HEK293 (cell line): ENCODE measurements at regions not wholly inside any gene's neighbourhood (a gene's known extent, or its start where the extent isn't known, plus 50 kb on each side); places are given as distances from the start of the nearest gene placed in this dataset.

Experiments used
- CTCF ChIP-seq: fragments of 450-650 bp; formaldehyde crosslinking; IDR thresholded peaks from 2 replicates; pipeline ENCODE4 v1.5.1; 2016; ENCODE audit warnings: missing biosample characterization, missing genetic modification characterization
- ZNF133 ChIP-seq: fragments of 450-650 bp; formaldehyde crosslinking; IDR thresholded peaks from 2 replicates; pipeline ENCODE4 v1.5.1; 2016; ENCODE audit warnings: missing biosample characterization, missing genetic modification characterization
- ZNF211 ChIP-seq: fragments of 450-650 bp; formaldehyde crosslinking; IDR thresholded peaks from 2 replicates; pipeline ENCODE4 v1.5.1; 2016; ENCODE audit warnings: low read depth, missing biosample characterization, missing genetic modification characterization
- ZNF214 ChIP-seq: fragments of 450-650 bp; formaldehyde crosslinking; IDR thresholded peaks from 2 replicates; pipeline ENCODE4 v1.5.1; 2017; ENCODE audit warnings: missing biosample characterization, mild to moderate bottlenecking, missing genetic modification characterization, borderline replicate concordance

- TF ChIP-seq ZNF133 (tag by site-specific recombination) (no peak), CTCF (no peak), ZNF214 (tag by site-specific recombination) (no peak), ZNF211 (tag by site-specific recombination) (no peak)
These were observed 91.2 kb upstream of the BMP4 start for GRCh38 chr14:54047645-54048308.
